Activated CD4-positive, CD25-positive, alpha-beta regulatory T cell treated with anti-CD3 and anti-CD28 coated beads, Interleukin-2, amount 50 U/mL, for 16 hours (primary cell): ENCODE measurements at regions not wholly inside any gene's neighbourhood (a gene's known extent, or its start where the extent isn't known, plus 50 kb on each side); places are given as distances from the start of the nearest gene placed in this dataset.
"Not testable (repeated sequence)": the region's sequence is repeated elsewhere in the genome, so short reads cannot be mapped to it uniquely, and the experiment has no call there.

ENCODE experiments used
- DNase-seq: peaks from one replicate; pipeline ENCODE4 v3.0.0-alpha.2; 2020; ENCODE audit warnings: low read depth, low spot score

GRCh38 chr5:82560561-82560960, 282.4 kb upstream of the RPS23 start:
- no peak for DNase-seq

DNA sequence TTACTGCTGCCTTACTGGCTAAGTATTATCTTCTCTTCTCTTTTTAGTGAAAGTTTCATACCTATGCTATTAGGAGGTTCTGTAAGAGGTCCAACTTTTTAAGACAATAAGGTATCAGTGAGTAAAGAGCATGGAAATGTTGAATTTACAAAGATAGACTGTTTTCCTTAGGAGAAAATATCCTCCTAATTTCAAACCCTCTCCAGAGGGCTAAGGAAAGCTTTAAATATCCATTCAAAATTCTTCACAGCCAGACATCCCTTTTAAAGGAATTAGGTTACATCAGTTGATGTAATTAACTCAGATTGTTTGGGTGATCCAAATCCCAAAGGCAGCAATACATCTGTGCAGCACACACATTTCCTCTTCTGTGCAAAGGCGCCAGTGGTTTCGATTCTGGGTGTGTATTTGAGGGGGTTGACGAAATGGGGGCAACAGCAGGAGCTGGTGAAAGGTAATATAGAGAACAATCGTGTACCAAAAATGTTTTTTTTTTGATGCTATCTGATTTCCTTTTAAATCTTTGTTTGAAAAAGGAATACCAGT, 273.8 kb upstream of the RPS23 start:
- no peak for DNase-seq

GRCh38 chr5:82551192-82551591, 273.0 kb upstream of the RPS23 start:
- no peak for DNase-seq

- no peak for DNase-seq
Measured at GRCh38 chr5:82549263-82549662, 271.1 kb upstream of the RPS23 start.

GRCh38 chr5:82544004-82544403, 265.9 kb upstream of the RPS23 start:
- DNase-seq = no peak

- DNase-seq = no peak
Measured at GRCh38 chr5:82540301-82540700, 262.1 kb upstream of the RPS23 start.

DNA sequence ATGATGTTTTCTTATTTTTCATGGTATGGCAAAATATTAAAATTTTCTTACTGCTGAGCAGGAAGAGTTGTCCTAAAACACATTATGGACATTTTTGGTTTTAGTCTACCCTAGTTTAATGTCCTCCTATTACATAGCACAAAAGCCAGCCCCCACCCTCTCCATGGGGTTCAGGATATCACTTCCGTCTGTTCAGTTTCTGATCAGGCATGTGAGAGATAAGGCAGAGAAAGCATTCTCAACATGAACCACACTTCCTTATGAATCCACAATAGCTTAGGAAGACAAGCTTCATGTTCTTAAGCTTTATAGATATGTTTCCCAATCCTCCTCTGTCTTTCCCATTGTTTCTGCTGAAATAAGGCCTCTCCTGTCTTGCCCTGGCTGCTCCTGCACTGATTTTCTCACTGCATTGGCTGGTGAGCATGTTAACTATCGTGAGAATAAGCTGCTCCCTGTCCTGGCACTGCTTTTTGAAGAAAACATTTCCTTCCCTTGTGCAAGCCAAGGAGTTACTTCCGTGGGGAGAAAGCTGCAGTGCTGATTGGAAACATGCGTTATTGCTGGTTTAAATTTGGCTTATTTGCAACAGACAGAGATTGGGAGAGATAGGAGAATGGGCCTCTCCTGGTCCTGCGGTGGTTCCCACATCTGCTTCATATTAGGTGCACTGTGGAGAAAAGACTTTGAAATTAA, 260.3 kb upstream of the RPS23 start:
- no peak for DNase-seq

GRCh38 chr5:82537687-82538306, 259.6 kb upstream of the RPS23 start:
- no peak for DNase-seq

- no peak for DNase-seq
Measured at GRCh38 chr5:82534986-82535385, 256.8 kb upstream of the RPS23 start.

DNA sequence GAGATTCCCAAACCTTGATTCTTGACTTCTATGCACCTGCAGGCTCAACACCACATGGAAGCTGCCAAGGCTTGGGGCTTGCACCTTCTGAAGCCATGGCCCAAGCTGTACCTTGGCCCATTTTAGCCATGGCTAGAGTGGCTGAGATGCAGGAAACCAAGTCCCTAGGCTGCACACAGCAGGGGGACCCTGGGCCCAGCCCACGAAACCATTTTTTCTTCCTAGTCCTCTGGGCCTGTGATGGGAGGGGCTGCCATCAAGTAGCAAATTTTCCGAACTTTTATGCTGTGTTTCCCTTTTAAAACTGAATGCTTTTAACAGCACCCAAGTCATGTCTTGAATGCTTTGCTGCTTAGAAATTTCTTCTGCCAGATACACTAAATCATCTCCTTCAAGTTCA, 253.9 kb upstream of the RPS23 start:
- DNase-seq = not testable (repeated sequence)

DNA sequence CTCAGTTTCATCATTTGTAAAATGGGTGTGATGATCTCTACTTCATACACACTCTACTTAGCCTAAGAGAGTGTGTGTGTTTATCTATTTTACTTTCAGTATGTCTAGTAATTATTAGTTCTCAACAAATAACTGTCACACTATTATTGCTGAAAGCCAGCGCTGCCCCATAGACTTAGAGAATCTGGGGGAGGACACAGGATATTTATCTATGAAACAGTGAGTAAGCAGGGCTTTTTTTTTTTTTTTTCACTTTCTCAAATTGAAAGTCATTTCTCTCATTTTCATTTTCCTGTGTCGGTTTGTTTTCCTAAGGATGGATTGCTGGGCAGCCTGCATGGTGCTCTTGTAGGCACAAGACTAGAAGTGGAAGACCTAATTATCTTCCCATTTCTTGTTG, 248.4 kb upstream of the RPS23 start:
- DNase-seq = no peak

GRCh38 chr5:82525626-82526025, 247.5 kb upstream of the RPS23 start:
- DNase-seq = no peak

GRCh38 chr5:82523633-82524032, 245.5 kb upstream of the RPS23 start:
- no peak for DNase-seq

GRCh38 chr5:82522897-82523296, 244.7 kb upstream of the RPS23 start:
- no peak for DNase-seq

DNA sequence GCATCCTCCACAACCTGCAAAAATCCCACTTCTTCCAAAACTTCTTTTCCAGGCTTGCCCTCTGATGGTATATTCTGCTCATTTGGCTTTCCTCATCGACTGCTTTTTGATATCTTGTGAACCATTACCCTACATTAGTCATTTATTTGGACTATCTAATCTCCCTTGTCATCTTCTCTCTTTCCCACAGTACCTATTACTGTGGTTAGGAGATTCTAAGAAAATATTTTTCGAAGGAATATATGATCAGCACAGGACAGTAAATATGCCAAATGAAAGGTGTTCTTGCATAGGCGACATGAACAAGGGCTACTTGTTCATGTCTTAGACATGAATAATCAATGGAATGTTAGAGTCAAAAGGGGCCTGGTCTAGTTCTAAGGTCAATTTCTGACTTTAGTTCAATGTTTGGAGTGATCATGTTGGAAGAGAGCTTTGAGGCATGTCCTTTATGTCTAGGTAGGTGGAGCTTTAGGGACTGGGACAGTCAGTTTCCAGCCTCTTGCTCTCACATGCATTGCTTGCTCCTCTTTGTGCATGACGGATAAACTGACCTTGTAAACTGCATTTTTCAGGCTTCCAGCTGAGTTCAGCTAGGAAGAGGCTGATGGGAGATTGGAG, 243.4 kb upstream of the RPS23 start:
- no peak for DNase-seq

- no peak for DNase-seq
Measured at GRCh38 chr5:82519558-82519957, 241.4 kb upstream of the RPS23 start.

DNA sequence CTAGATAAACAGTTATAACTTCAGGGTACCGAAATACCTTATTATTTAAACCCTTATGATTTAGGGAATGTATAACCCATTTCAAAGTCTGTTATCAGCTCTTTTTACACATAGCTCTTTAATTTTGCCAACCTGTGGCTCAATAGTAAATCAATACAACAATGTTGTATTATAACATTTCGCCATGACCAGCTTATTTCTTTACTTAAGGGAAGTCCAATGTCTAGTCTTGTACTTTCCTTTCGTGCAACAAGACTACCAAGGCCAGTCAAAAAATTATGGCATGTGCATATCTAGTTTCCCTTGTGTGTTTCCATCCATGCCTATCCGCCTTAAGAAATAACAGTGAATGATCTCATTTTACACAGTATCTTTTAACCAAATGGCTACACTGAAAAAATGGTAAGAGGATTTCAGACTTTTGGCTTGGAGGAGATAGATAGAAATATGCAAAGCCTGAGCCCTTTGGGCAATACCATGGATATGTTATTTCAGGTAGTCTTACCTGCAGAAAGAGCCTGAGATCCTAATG, 239.5 kb upstream of the RPS23 start:
- DNase-seq = no peak

DNA sequence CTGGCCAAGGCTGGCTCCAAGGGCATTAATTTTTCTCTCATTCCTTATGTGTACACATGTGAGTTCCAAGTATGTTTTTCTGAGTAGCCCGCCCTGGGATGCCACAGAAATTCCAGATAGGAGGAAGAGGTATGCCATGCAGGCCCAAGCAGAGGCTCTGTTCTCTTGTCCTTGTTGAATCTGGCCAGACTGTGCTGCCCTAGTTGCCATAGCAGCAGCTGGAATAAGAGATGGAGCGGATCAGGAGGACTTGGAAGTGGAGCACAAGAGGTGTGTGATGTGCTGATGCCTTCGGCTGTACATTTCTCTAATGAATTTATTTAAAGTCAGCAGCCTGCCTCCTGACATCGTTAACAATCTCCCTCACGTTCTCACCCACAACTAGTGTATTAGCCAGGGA, 235.6 kb upstream of the RPS23 start:
- no peak for DNase-seq

DNA sequence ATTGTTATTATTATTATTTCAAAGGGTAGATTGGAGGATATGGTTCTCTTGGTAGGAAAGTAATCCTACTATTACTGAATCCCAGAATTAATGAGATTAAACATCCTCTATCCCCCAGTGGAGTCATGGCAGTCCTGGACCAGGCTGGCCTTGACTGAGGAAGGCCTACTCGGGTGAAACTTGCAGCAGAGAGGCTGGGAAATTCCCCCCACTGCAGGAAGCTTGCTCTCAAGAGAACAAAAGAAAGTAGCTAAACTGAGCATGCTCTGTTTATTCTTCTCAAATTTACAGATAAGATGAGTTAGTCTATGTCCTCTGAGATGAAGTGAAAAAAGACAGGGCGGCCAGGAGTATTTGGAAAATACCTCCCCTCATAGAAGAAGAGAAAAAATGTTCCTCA, 233.9 kb upstream of the RPS23 start:
- DNase-seq = no peak

DNA sequence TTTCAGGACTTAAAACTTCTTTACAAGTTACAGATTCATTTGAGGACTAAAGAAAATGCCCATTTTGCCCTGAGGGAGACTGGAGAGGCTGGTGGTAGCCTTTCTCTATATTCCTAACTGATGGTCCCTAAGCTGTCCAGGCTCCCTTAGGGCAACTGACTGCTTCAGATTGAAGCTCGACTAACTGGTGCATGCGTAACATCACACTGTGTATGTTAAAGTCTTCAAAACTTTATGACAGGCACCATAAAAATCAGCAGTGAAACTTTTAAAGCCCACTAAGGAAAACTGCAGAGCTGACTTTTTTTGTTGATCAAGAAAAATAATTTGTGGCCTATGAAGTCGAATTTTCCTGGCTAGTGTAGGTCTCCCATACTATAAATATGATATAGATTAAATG, 233.0 kb upstream of the RPS23 start:
- DNase-seq = no peak

DNA sequence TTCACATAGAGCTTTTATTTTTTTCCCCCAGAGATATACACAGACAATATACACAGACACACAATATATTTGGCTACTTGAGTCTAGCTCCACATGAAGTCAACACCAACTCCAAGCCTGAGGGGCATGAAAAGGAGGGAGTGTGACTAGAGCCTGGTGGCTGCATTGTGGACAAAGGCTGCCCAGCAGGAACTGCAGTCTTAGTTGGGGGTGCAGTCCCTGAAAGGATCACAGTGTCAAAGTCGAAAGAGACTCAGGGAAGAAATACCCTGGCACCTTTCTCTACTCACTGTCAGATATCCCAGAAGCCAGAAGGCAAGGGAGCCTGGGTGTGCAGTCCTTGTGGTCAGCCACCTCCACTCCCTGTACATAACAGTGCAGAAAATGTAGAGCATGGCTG, 231.6 kb upstream of the RPS23 start:
- DNase-seq = no peak

DNA sequence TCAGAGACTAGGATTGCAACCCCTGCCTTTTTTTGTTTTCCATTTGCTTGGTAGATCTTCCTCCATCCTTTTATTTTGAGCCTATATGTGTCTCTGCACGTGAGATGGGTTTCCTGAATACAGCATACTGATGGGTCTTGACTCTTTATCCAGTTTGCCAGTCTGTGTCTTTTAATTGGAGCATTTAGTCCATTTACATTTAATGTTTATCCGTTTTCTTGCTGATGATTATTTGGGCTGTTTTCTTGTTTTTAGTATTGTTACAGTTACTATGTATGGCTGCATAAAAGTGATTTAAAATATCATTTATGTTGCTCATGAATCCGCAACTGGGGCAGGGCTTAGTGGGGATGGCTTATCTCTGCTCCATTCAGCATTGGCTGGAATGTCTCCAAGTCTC, 228.2 kb upstream of the RPS23 start:
- DNase-seq = not testable (repeated sequence)
